GM13976 (cell line): ENCODE measurements at regions not wholly inside any gene's neighbourhood (a gene's known extent, or its start where the extent isn't known, plus 50 kb on each side); places are given as distances from the start of the nearest gene placed in this dataset.
"Not testable (repeated sequence)": the region's sequence is repeated elsewhere in the genome, so short reads cannot be mapped to it uniquely, and the experiment has no call there.

Experiments used
- DNase-seq: peaks from one replicate; pipeline ENCODE4 v3.0.0; 2012; ENCODE audit warnings: low spot score
- CTCF ChIP-seq: IDR thresholded peaks from 2 replicates; pipeline ENCODE4 v1.5.1; 2012; ENCODE audit warnings: borderline replicate concordance, mild to moderate bottlenecking; ENCODE audit not compliant: insufficient read depth; ENCODE audit errors: extremely low read depth, missing control alignments, control extremely low read depth
- in situ Hi-C: fragments of 300-500 bp; cut with MboI; formaldehyde crosslinking; loops from one replicate; pipeline ENCODE4 v1.12.0; 2022; ENCODE audit warnings: low sequenced_read_pairs, mixed read lengths, inconsistent platforms; ENCODE audit not compliant: unreplicated experiment

GRCh38 chr10:109735776-109736175, 187.5 kb downstream of the XPNPEP1 start:
- in situ Hi-C loops: no loop called here
- no peak for TF ChIP-seq CTCF
- no peak for DNase-seq

DNA sequence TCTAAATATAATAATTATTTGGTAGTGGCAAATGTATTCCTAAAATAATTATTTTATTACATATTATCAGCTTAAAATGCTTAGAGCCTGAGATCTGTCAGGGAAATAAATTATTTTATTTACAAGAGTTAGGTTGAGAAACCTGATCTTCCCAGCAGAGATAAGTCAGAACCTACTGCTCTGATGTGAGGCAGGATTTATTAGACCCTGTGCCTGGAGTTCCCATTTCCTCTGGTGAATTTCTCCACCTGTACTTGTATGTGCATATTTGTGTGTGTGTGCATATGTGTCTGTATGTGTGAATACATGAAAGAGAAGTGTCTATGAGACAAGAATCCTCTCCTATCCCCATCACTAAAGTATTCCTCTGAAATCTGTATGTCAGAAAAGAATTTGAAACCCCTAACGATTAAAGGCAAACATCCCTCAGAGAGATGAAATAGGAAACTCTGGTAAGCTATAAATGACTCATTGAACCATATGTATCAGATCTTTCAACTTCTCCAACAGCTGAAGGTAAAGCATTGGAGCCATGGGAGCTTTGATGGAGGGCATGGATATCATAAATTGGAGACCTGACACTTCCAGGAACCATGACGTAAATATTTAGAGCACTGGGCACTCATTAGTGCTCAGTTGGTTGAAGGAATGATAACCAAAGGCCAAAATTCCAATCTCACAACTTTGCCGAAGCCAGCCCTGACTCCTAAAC, 190.9 kb downstream of the XPNPEP1 start:
- in situ Hi-C loops: no loop called here
- TF ChIP-seq CTCF: no peak

DNA sequence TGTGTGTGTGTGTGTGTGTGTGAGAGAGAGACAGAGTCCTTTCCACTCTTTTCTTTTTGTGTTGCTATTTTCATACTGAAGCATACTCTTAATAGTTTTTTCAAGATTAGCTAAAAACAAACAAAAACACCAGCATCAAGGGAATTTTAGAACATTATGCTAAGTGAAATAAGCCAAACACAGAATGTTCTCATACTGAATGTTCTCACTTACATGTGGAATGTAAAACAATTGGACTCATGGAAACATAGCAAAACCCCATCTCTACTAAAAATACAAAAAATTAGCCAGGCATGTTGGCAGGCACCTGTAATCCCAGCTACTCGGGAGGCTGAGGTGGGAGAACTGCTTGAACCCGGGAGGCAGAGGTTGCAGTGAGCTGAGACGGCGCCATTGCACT, 193.4 kb downstream of the XPNPEP1 start:
- in situ Hi-C loops, DNase-seq: not testable (repeated sequence)

More for the DNA sequence above, 190.9 kb downstream of the XPNPEP1 start:
- no peak for DNase-seq

- in situ Hi-C loops: no loop called here
- no peak for DNase-seq
- TF ChIP-seq CTCF: no peak
Measured at GRCh38 chr10:109727436-109727835, 195.9 kb downstream of the XPNPEP1 start.

- no peak for TF ChIP-seq CTCF
- in situ Hi-C loops: no loop called here
- no peak for DNase-seq
Measured at GRCh38 chr10:109726473-109726872, 196.8 kb downstream of the XPNPEP1 start.

GRCh38 chr10:109723305-109723704, 200.0 kb downstream of the XPNPEP1 start:
- no peak for DNase-seq
- in situ Hi-C loops: no loop called here
- TF ChIP-seq CTCF: no peak

GRCh38 chr10:109721453-109722064, 201.8 kb downstream of the XPNPEP1 start:
- TF ChIP-seq CTCF: no peak
- no peak for DNase-seq
- in situ Hi-C loops: no loop called here
